MG63 (cell line): ENCODE measurements at regions not wholly inside any gene's neighbourhood (a gene's known extent, or its start where the extent isn't known, plus 50 kb on each side); places are given as distances from the start of the nearest gene placed in this dataset.
"Not testable (repeated sequence)": the region's sequence is repeated elsewhere in the genome, so short reads cannot be mapped to it uniquely, and the experiment has no call there.

Experiments
- DNase-seq: peaks from one replicate; pipeline ENCODE4 v3.0.0-alpha.2; 2020
- H3K27me3 ChIP-seq: fragments of 250-450 bp; sonication (Bioruptor Pico); 2 replicates; pipeline ENCODE4 v1.5.1; 2020; ENCODE audit warnings: mild to moderate bottlenecking, moderate library complexity
- H3K36me3 ChIP-seq: fragments of 250-450 bp; sonication (Bioruptor Pico); 2 replicates; pipeline ENCODE4 v1.5.1; 2020; ENCODE audit warnings: mild to moderate bottlenecking, moderate library complexity
- H3K4me3 ChIP-seq: fragments of 250-450 bp; sonication (Bioruptor Pico); 2 replicates; pipeline ENCODE4 v1.5.1; 2020; ENCODE audit warnings: mild to moderate bottlenecking, moderate library complexity
- H3K9me3 ChIP-seq: fragments of 250-450 bp; sonication (Bioruptor Pico); 2 replicates; pipeline ENCODE4 v1.5.1; 2020; ENCODE audit warnings: mild to moderate bottlenecking, moderate library complexity

DNA sequence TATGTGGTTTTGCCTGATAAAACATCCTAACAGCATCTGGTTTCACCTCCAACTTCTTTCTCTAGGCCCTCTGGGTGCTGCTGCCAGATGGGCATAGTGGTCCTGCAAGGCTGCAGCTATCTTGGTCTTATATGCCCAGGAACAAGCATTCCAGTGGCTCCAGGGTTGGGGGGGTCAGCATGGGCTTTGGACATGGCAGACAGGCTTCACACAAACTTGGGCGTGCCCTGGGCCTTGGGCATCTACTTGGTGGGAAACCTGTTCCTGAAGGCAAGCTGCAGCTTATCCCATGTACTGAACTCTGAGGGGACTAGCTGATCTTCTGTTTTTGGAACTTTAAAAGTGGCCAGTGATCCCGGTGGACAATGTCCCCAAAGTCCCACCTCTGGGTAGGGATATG is 54.9 kb upstream of the ZNF678 start:
- no peaks in the 10 kb centered on the region for H3K36me3 ChIP-seq
- no peaks in the 10 kb centered on the region for H3K9me3 ChIP-seq
- no peaks in the 10 kb centered on the region; the same call in 1 of the 2 replicates for H3K27me3 ChIP-seq
- DNase-seq: no peak
- H3K4me3 ChIP-seq: no peak overlapping the region

DNA sequence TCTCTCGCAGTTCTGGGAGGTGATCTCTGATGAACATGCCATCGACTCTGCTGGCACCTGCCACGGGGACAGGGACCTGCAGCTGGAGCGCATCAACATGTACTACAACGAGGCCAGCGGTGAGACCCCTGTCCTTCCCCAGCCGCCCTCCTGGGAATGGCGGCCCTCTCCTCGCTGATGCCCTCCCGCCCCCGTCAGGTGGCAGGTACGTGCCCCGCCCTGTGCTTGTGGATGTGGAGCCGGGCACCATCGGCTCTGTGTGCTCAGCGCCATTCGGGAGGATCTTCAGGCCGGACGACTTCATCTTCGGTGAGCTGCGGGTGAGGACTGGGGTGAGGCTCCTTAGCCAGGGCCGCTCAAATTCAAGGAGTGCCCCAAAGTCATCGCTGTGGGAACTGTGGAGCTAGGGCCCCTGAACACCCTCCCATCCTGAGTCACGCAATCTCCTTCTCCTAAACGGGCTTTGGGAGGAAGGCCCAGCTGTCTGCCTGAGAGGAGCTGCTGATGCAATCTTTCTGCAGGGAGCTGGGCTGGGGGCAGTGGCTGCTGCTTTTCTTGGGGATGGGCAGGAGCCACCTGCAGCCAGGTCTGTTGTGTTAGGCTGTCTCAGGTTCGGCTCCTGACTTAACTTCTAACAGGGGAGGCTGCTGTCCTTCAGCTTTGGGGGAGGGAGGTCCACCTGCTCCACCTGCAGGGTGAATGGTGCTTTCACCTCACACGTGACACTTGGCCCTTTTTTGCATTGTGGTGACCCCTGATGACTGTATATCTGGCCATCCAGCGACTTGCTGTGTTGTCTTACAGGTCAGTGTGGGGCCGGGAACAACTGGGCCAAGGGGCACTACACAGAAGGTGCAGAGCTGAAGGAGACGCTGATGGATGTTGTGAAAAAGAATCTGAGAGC is 56.6 kb upstream of the ZNF678 start:
- H3K9me3 ChIP-seq: not testable (repeated sequence)

GRCh38 chr1:227496045-227496444 is 67.3 kb upstream of the ZNF678 start:
- H3K4me3 ChIP-seq, H3K36me3 ChIP-seq, H3K27me3 ChIP-seq, DNase-seq, H3K9me3 ChIP-seq: not testable (repeated sequence)

More for the DNA sequence above, 56.6 kb upstream of the ZNF678 start:
- not testable (repeated sequence) for DNase-seq, H3K4me3 ChIP-seq, H3K36me3 ChIP-seq, H3K27me3 ChIP-seq

DNA sequence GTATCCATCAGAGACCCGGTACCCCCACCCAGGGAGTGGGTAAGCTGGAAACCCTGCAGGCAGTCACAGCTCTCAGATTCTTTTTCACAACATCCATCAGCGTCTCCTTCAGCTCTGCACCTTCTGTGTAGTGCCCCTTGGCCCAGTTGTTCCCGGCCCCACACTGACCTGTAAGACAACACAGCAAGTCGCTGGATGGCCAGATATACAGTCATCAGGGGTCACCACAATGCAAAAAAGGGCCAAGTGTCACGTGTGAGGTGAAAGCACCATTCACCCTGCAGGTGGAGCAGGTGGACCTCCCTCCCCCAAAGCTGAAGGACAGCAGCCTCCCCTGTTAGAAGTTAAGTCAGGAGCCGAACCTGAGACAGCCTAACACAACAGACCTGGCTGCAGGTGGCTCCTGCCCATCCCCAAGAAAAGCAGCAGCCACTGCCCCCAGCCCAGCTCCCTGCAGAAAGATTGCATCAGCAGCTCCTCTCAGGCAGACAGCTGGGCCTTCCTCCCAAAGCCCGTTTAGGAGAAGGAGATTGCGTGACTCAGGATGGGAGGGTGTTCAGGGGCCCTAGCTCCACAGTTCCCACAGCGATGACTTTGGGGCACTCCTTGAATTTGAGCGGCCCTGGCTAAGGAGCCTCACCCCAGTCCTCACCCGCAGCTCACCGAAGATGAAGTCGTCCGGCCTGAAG is 69.3 kb upstream of the ZNF678 start:
- H3K9me3 ChIP-seq, H3K36me3 ChIP-seq, H3K4me3 ChIP-seq, DNase-seq, H3K27me3 ChIP-seq: not testable (repeated sequence)

- no peaks in the 10 kb centered on the region for H3K36me3 ChIP-seq
- H3K4me3 ChIP-seq: no peak overlapping the region
- no peaks in the 10 kb centered on the region; the same call in 1 of the 2 replicates for H3K9me3 ChIP-seq
- no peaks in the 10 kb centered on the region for H3K27me3 ChIP-seq
- DNase-seq: no peak
Observed at GRCh38 chr1:227490478-227490877, 72.9 kb upstream of the ZNF678 start.

- no peaks in the 10 kb centered on the region for H3K36me3 ChIP-seq
- no peaks in the 10 kb centered on the region for H3K27me3 ChIP-seq
- no peak overlapping the region for H3K4me3 ChIP-seq
- no peak for DNase-seq
- H3K9me3 ChIP-seq: no peaks in the 10 kb centered on the region; the same call in 1 of the 2 replicates
Observed at GRCh38 chr1:227490001-227490400, 73.4 kb upstream of the ZNF678 start.

GRCh38 chr1:227489572-227489971 is 73.8 kb upstream of the ZNF678 start:
- no peaks in the 10 kb centered on the region for H3K27me3 ChIP-seq
- no peaks in the 10 kb centered on the region; the same call in 1 of the 2 replicates for H3K9me3 ChIP-seq
- H3K4me3 ChIP-seq: no peak overlapping the region
- no peak for DNase-seq
- no peaks in the 10 kb centered on the region for H3K36me3 ChIP-seq

DNA sequence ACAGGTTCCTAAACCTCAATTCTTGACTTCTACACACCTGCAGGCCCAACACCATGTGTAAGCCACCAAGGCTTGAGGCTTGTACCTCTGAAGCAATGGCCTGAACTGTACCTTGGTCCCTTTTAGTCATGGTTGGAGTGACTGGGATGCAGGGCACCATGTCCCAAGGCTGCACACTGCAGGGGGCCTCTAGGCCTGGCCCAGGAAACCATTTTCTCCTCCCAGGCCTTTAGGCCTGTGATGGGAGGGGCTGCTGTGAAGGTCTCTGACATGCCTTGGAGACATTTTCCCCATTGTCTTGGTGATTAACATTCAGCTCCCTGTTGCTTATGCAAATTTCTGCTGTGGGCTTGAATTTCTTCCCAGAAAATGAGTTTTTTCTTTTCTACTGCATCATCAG is 75.8 kb upstream of the ZNF678 start:
- DNase-seq: no peak
- H3K36me3 ChIP-seq: no peaks in the 10 kb centered on the region
- H3K27me3 ChIP-seq: peaks cover 4% of the 10 kb centered on the region
- no peaks in the 10 kb centered on the region; the same call in 1 of the 2 replicates for H3K9me3 ChIP-seq
- no peak overlapping the region for H3K4me3 ChIP-seq

DNA sequence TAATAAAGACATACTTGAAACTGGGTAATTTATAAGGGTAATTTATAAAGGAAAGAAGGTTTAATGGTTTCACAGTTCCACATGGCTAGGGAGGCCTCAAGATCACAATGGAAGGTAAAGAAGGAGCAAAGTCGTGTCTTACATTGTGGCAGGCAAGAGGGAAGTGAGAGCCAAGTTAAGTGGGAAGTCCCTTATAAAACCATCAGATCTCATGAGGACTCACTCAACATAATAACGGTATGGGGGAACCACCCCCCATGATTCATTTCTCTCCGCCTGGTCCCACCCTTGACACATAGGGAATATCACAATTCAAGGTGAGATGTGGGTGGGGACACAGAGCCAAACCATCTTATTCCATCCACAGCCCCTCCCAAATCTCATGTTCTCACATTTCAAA is 76.8 kb upstream of the ZNF678 start:
- no peaks in the 10 kb centered on the region; the same call in none of the 2 replicates for H3K9me3 ChIP-seq
- no peak for DNase-seq
- H3K27me3 ChIP-seq: peaks cover 4% of the 10 kb centered on the region
- H3K36me3 ChIP-seq: no peaks in the 10 kb centered on the region
- H3K4me3 ChIP-seq: no peak overlapping the region

DNA sequence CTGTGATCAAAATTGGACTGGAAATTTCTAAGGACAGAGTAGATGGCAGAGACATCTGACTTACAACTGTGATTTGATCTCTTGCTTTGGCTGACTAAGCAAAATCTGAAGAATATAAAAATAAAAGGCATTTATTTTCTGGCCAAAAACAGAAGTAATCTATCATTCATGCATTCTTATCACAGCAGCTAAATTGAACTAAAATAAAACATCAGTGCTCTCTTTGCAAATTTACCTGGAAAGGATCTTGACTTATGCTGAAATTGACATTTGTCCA is 81.4 kb upstream of the ZNF678 start:
- no peaks in the 10 kb centered on the region; the same call in 1 of the 2 replicates for H3K9me3 ChIP-seq
- peaks cover 4% of the 10 kb centered on the region for H3K27me3 ChIP-seq
- DNase-seq: no peak
- H3K36me3 ChIP-seq: no peaks in the 10 kb centered on the region
- no peak overlapping the region for H3K4me3 ChIP-seq

- not testable (repeated sequence) for H3K4me3 ChIP-seq, DNase-seq, H3K36me3 ChIP-seq, H3K9me3 ChIP-seq, H3K27me3 ChIP-seq
Observed at GRCh38 chr1:227474072-227474471, 89.3 kb upstream of the ZNF678 start.

DNA sequence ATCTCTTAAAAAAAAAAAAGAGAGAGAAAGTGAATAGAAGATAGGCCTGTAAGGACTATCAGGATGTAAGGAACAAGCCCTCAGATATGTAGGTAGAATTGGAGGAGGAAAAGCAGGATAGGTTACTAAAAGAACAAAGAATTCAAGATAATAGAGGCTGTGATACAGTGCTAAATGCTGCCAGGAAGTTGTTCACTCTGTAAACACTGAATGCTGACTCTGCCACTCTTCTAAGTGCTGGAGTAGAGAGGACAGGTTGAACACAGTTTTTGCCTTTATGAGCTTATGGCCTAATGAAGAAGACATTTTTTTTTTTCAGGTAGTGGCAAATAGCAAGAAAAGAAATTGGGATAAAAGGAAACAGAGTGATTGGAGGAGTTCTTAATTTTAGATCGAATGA is 90.6 kb upstream of the ZNF678 start:
- H3K9me3 ChIP-seq: peaks cover 8% of the 10 kb centered on the region; the same call in 1 of the 2 replicates
- H3K4me3 ChIP-seq: no peak overlapping the region
- DNase-seq: no peak
- H3K27me3 ChIP-seq: 0 out of 2 replicates have a peak, but pooled peaks cover 3% of the 10 kb centered on the region
- H3K36me3 ChIP-seq: no peaks in the 10 kb centered on the region

DNA sequence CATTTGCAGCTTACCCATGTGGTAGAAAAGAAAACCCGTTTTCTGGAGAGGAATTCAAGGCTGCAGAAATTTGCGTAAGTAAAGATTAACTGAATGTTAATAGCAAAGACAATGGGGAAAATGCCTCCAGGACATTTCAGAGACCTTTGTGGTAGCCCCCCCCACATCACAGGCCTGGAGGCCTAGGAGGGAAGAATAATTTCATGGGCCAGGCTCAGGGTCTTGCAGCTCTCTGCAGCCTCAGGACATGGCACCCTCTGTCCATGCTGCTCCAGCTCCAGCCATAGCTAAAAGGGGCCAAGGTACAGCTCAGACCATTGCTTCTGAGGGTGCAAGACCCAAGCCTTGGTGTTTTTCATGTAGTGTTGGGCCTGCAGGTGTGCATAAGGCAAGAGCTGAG is 92.7 kb upstream of the ZNF678 start:
- DNase-seq: no peak
- Histone ChIP-seq H3K9me3 (peaks cover 7% of the 10 kb centered on the region; the same call in 1 of the 2 replicates), H3K4me3 (no peak overlapping the region), H3K27me3 (peaks cover 3% of the 10 kb centered on the region; the same call in 1 of the 2 replicates), H3K36me3 (no peaks in the 10 kb centered on the region)

DNA sequence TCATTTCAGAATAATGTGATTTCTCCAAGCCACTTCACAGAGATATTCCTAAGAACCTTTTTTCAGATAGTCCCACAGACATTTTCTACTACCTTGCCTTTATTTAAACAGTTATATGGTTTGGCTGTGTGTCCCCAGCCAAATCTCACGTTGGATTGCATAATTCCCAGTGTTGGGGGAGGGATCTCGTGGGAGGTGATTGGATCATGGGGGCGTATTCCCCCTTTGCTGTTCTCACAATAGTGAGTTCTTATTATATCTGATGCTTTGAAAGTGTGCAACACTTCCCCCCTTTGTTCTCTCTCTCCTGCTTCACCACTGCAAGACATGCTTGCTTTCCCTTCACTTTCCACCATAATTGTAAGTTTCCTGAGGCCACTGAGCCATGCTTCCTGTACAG is 93.6 kb upstream of the ZNF678 start:
- peaks cover 3% of the 10 kb centered on the region; the same call in 1 of the 2 replicates for H3K27me3 ChIP-seq
- H3K9me3 ChIP-seq: peaks cover 4% of the 10 kb centered on the region; the same call in 1 of the 2 replicates
- H3K4me3 ChIP-seq: no peak overlapping the region
- H3K36me3 ChIP-seq: no peaks in the 10 kb centered on the region
- DNase-seq: no peak

DNA sequence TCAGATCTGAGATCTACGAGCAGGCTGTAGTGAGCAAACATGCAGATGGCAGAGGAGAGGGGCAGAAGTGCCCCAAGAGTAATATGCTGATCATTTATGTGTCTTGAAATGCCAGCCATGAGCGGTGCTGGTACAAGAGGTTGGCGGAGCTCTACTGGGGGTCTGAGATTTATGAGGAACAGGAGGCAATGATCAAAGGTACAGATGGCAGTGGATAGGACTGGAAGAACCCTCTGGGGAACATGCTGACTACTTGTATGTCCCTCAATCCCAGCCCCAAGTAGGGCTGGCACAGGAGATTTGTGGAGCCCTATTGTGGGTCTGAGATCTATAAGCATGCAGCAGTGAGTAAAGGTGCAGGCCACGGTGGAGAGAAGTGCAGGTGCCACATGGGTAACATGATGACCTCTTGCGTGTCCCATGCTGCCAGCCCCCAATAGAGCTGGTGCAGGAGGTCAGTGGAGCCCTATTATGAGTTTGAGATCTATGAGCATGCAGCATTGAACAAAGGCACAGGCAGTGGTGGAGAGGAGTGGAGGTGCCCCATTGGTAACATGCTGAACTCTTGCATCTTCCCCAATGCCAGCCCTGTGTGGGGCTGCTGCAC is 97.2 kb upstream of the ZNF678 start:
- Histone ChIP-seq H3K9me3 (0 out of 2 replicates have a peak, but pooled peaks cover 4% of the 10 kb centered on the region), H3K27me3 (peaks cover 3% of the 10 kb centered on the region; the same call in 1 of the 2 replicates), H3K36me3 (no peaks in the 10 kb centered on the region), H3K4me3 (no peak overlapping the region)
- DNase-seq: no peak

DNA sequence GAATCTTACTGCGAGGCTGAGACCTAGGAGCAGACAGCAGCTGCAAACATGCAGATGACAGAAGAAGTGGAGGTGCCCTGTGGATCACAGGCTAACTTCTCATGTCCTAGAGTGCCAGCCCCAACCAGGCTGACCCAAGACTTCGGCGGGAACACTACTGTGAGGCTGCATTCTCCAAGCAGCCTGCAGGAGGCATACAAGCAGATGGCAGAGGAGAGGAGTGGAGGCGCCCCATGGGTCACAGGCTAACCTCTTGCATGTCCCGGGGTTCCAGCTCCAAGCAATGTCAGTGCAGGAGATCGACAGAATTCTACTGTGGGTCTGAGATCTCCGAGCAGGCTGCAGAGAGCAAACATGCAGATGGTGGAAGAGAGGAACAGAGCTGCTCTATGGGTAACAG is 98.1 kb upstream of the ZNF678 start:
- no peak for DNase-seq
- Histone ChIP-seq H3K9me3 (0 out of 2 replicates have a peak, but pooled peaks cover under 1% of the 10 kb centered on the region), H3K27me3 (peaks cover 3% of the 10 kb centered on the region; the same call in 1 of the 2 replicates), H3K4me3 (no peak overlapping the region), H3K36me3 (no peaks in the 10 kb centered on the region)

DNA sequence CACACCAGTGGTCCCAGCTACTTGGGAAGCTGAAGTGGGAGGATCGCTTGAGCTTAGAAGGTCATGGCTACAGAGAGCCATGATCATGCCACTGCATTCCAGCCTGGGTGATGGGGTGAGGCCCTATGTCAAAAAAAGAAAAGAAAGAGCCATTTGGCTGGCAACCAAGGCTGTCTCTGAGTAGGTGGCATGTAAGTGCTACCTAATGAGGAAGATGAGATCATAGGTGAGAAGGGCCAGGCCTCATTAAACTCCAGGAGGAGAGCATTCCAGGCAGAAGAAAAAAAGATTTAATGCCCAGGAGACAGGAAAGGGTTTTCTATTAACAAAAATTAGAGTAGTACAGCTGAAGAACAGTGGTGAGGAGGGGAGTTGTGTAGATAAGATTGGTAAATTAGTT is 103.4 kb upstream of the ZNF678 start:
- no peak for DNase-seq
- Histone ChIP-seq H3K36me3 (no peaks in the 10 kb centered on the region), H3K4me3 (no peak overlapping the region), H3K9me3 (no peaks in the 10 kb centered on the region), H3K27me3 (peaks cover 4% of the 10 kb centered on the region; the same call in 1 of the 2 replicates)
